ENCODE measurements at regions not wholly inside any gene's neighbourhood (a gene's known extent, or its start where the extent isn't known, plus 50 kb on each side); places are given as distances from the start of the nearest gene placed in this dataset.

- peak; percentile 9 for DNase-seq (ENCODE audit: insufficient read length)
- peak; percentile 92 for FAIRE-seq
These were observed 325.6 kb upstream of the VRK2 start for GRCh38 chr2:57720728-57721627.

GRCh38 chr2:57725337-57725947 is 321.2 kb upstream of the VRK2 start:
- FAIRE-seq, result peak; percentile 21
- TF ChIP-seq POLR2AphosphoS5 (IDR thresholded peaks at IDR 0.05; ENCODE audit: low read depth, low read length) (no peak), TAF1 (IDR thresholded peaks at IDR 0.05; ENCODE audit: borderline replicate concordance, low read depth, low read length) (no peak), POLR2A (IDR thresholded peaks at IDR 0.05; ENCODE audit: low read depth, low read length) (no peak)
- DNase-seq (ENCODE audit: insufficient read length), result no peak

More at GRCh38 chr2:57720728-57721627, 325.6 kb upstream of the VRK2 start:
- TF ChIP-seq TAF1 (IDR thresholded peaks at IDR 0.05; ENCODE audit: borderline replicate concordance, low read depth, low read length) (no peak), POLR2A (IDR thresholded peaks at IDR 0.05; ENCODE audit: low read depth, low read length) (no peak)

- DNase-seq (ENCODE audit: insufficient read length) (no peak), FAIRE-seq (no peak)
- no peak for TF ChIP-seq TAF1 (IDR thresholded peaks at IDR 0.05; ENCODE audit: borderline replicate concordance, low read depth, low read length)
- no peak for TF ChIP-seq POLR2A (IDR thresholded peaks at IDR 0.05; ENCODE audit: low read depth, low read length)
- TF ChIP-seq POLR2AphosphoS5 (IDR thresholded peaks at IDR 0.05; ENCODE audit: low read depth, low read length), result no peak
These were observed 320.3 kb upstream of the VRK2 start for GRCh38 chr2:57726294-57726693.

GRCh38 chr2:57728691-57729090 is 317.9 kb upstream of the VRK2 start:
- no peak for TF ChIP-seq POLR2A (IDR thresholded peaks at IDR 0.05; ENCODE audit: low read depth, low read length)
- no peak for TF ChIP-seq POLR2AphosphoS5 (IDR thresholded peaks at IDR 0.05; ENCODE audit: low read depth, low read length)
- no peak for TF ChIP-seq TAF1 (IDR thresholded peaks at IDR 0.05; ENCODE audit: borderline replicate concordance, low read depth, low read length)
- FAIRE-seq, result no peak
- DNase-seq (ENCODE audit: insufficient read length), result no peak

- no peak for TF ChIP-seq POLR2AphosphoS5 (IDR thresholded peaks at IDR 0.05; ENCODE audit: low read depth, low read length)
- no peak for TF ChIP-seq POLR2A (IDR thresholded peaks at IDR 0.05; ENCODE audit: low read depth, low read length)
- TF ChIP-seq TAF1 (IDR thresholded peaks at IDR 0.05; ENCODE audit: borderline replicate concordance, low read depth, low read length), result no peak
- DNase-seq (ENCODE audit: insufficient read length), result no peak
These were observed 312.6 kb upstream of the VRK2 start for GRCh38 chr2:57733956-57734355.

GRCh38 chr2:57740891-57741290 is 305.7 kb upstream of the VRK2 start:
- FAIRE-seq (no peak), DNase-seq (ENCODE audit: insufficient read length) (no peak)
- TF ChIP-seq POLR2AphosphoS5 (IDR thresholded peaks at IDR 0.05; ENCODE audit: low read depth, low read length), result no peak

More at GRCh38 chr2:57733956-57734355, 312.6 kb upstream of the VRK2 start:
- FAIRE-seq, result no peak

- DNase-seq (ENCODE audit: insufficient read length), result no peak
- no peak for FAIRE-seq
- no peak for TF ChIP-seq POLR2A (IDR thresholded peaks at IDR 0.05; ENCODE audit: low read depth, low read length)
- no peak for TF ChIP-seq TAF1 (IDR thresholded peaks at IDR 0.05; ENCODE audit: borderline replicate concordance, low read depth, low read length)
- TF ChIP-seq POLR2AphosphoS5 (IDR thresholded peaks at IDR 0.05; ENCODE audit: low read depth, low read length), result no peak
These were observed 293.0 kb upstream of the VRK2 start for GRCh38 chr2:57753636-57754035.

GRCh38 chr2:57758686-57759085 is 287.9 kb upstream of the VRK2 start:
- TF ChIP-seq POLR2AphosphoS5 (IDR thresholded peaks at IDR 0.05; ENCODE audit: low read depth, low read length) (no peak), POLR2A (IDR thresholded peaks at IDR 0.05; ENCODE audit: low read depth, low read length) (no peak), TAF1 (IDR thresholded peaks at IDR 0.05; ENCODE audit: borderline replicate concordance, low read depth, low read length) (no peak)
- FAIRE-seq, result no peak

GRCh38 chr2:57759131-57759530 is 287.5 kb upstream of the VRK2 start:
- no peak for DNase-seq (ENCODE audit: insufficient read length)
- TF ChIP-seq POLR2AphosphoS5 (IDR thresholded peaks at IDR 0.05; ENCODE audit: low read depth, low read length) (no peak), TAF1 (IDR thresholded peaks at IDR 0.05; ENCODE audit: borderline replicate concordance, low read depth, low read length) (no peak), POLR2A (IDR thresholded peaks at IDR 0.05; ENCODE audit: low read depth, low read length) (no peak)
- peak; percentile 5 for FAIRE-seq

More at GRCh38 chr2:57758686-57759085, 287.9 kb upstream of the VRK2 start:
- DNase-seq (ENCODE audit: insufficient read length), result no peak

- DNase-seq (ENCODE audit: insufficient read length), result peak; percentile 33
- no peak for TF ChIP-seq TAF1 (IDR thresholded peaks at IDR 0.05; ENCODE audit: borderline replicate concordance, low read depth, low read length)
- TF ChIP-seq POLR2A (IDR thresholded peaks at IDR 0.05; ENCODE audit: low read depth, low read length), result no peak
- TF ChIP-seq POLR2AphosphoS5 (IDR thresholded peaks at IDR 0.05; ENCODE audit: low read depth, low read length), result no peak
- peak; percentile 87 for FAIRE-seq
These were observed 286.7 kb upstream of the VRK2 start for GRCh38 chr2:57759822-57760300.

GRCh38 chr2:57760381-57760801 is 286.2 kb upstream of the VRK2 start:
- DNase-seq (ENCODE audit: insufficient read length) (peak; percentile 17), FAIRE-seq (no peak)
- TF ChIP-seq POLR2AphosphoS5 (IDR thresholded peaks at IDR 0.05; ENCODE audit: low read depth, low read length) (no peak), POLR2A (IDR thresholded peaks at IDR 0.05; ENCODE audit: low read depth, low read length) (no peak), TAF1 (IDR thresholded peaks at IDR 0.05; ENCODE audit: borderline replicate concordance, low read depth, low read length) (no peak)

GRCh38 chr2:57776916-57777315 is 269.7 kb upstream of the VRK2 start:
- TF ChIP-seq POLR2AphosphoS5 (IDR thresholded peaks at IDR 0.05; ENCODE audit: low read depth, low read length) (no peak), POLR2A (IDR thresholded peaks at IDR 0.05; ENCODE audit: low read depth, low read length) (no peak), TAF1 (IDR thresholded peaks at IDR 0.05; ENCODE audit: borderline replicate concordance, low read depth, low read length) (no peak)
- DNase-seq (ENCODE audit: insufficient read length), result no peak
- no peak for FAIRE-seq

Data from GM12892 (cell line).